ENCODE measurements at regions not wholly inside any gene's neighbourhood (a gene's known extent, or its start where the extent isn't known, plus 50 kb on each side); places are given as distances from the start of the nearest gene placed in this dataset.

GRCh38 chr3:1026395-1026794, 66.4 kb upstream of the CNTN6 start:
- no peak for DNase-seq (ENCODE audit: low spot score)
- TF ChIP-seq, protein P1, sequence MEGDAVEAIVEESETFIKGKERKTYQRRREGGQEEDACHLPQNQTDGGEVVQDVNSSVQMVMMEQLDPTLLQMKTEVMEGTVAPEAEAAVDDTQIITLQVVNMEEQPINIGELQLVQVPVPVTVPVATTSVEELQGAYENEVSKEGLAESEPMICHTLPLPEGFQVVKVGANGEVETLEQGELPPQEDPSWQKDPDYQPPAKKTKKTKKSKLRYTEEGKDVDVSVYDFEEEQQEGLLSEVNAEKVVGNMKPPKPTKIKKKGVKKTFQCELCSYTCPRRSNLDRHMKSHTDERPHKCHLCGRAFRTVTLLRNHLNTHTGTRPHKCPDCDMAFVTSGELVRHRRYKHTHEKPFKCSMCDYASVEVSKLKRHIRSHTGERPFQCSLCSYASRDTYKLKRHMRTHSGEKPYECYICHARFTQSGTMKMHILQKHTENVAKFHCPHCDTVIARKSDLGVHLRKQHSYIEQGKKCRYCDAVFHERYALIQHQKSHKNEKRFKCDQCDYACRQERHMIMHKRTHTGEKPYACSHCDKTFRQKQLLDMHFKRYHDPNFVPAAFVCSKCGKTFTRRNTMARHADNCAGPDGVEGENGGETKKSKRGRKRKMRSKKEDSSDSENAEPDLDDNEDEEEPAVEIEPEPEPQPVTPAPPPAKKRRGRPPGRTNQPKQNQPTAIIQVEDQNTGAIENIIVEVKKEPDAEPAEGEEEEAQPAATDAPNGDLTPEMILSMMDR (IDR thresholded peaks at IDR 0.05; ENCODE audit: extremely low read depth, missing control alignments) = no peak

DNA sequence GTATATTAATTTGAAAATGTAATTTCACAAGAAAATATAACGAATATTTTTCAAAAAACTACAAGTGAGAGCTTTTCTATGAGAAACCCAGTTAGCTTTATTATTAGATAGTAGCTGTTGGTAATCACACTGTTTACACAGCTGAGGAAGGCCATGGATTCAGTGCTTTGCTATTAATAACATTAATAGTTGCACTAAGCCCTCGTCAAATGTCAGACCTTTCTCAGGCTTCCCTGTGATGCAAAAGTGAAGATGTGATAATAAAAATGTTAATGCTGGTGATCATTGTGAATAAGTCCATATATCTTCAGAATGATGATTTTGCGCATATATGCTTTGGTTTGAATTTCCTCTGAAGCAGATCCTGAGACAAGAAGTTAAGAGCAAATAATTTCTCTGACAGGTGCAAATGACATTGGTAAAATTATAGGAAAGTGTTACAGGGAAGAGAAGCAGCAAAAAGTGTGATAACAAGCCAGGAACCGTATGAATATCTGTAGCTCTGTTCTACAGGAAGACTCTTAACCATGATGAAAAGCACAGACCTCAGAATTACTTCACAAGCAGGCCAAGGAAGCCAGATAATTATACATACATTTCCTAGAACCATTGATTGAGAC, 56.5 kb upstream of the CNTN6 start:
- no peak for DNase-seq (ENCODE audit: low spot score)

GRCh38 chr3:1037631-1038030, 55.2 kb upstream of the CNTN6 start:
- TF ChIP-seq, protein P1 (IDR thresholded peaks at IDR 0.05; ENCODE audit: extremely low read depth, missing control alignments) = no peak
- DNase-seq (ENCODE audit: low spot score) = no peak

More for the DNA sequence above, 56.5 kb upstream of the CNTN6 start:
- TF ChIP-seq, protein P1 (IDR thresholded peaks at IDR 0.05; ENCODE audit: extremely low read depth, missing control alignments) = no peak

Data from GM20000 (cell line).